Fibroblast of pulmonary artery (primary cell): ENCODE measurements at regions not wholly inside any gene's neighbourhood (a gene's known extent, or its start where the extent isn't known, plus 50 kb on each side); places are given as distances from the start of the nearest gene placed in this dataset.

ENCODE experiments used
- DNase-seq: peaks from one replicate; pipeline ENCODE4 v3.0.0-alpha.2; 2010; ENCODE audit warnings: low read depth
- H3K4me3 ChIP-seq: replicated peaks from 2 replicates; pipeline ENCODE4 v1.5.1; 2011; ENCODE audit warnings: low read depth, mild to moderate bottlenecking, control low read depth, low read length, moderate library complexity
- CTCF ChIP-seq: IDR thresholded peaks from 2 replicates; pipeline ENCODE4 v1.5.1; 2011; ENCODE audit warnings: mild to moderate bottlenecking, control low read depth, low read length, inconsistent platforms; ENCODE audit errors: missing control alignments

GRCh38 chr6:71524201-71524600 is 235.6 kb downstream of the OGFRL1 start:
- no peak for TF ChIP-seq CTCF
- no peak for DNase-seq
- no peak overlapping the region for H3K4me3 ChIP-seq

GRCh38 chr6:71527886-71528285 is 239.3 kb downstream of the OGFRL1 start:
- TF ChIP-seq CTCF = no peak
- no peak overlapping the region for H3K4me3 ChIP-seq
- DNase-seq = peak; percentile 75

- DNase-seq = no peak
- H3K4me3 ChIP-seq = no peak overlapping the region
- no peak for TF ChIP-seq CTCF
These were observed 240.4 kb downstream of the OGFRL1 start for GRCh38 chr6:71529026-71529425.

- no peak for DNase-seq
- no peak for TF ChIP-seq CTCF
- no peak overlapping the region for H3K4me3 ChIP-seq
These were observed 241.2 kb downstream of the OGFRL1 start for GRCh38 chr6:71529769-71530168.

- H3K4me3 ChIP-seq = no peak overlapping the region
- TF ChIP-seq CTCF = no peak
- DNase-seq = no peak
These were observed 242.4 kb downstream of the OGFRL1 start for GRCh38 chr6:71531006-71531405.

- no peak for TF ChIP-seq CTCF
- DNase-seq = no peak
- no peak overlapping the region for H3K4me3 ChIP-seq
These were observed 243.2 kb downstream of the OGFRL1 start for GRCh38 chr6:71531841-71532240.

- DNase-seq = peak; percentile 64
- H3K4me3 ChIP-seq = no peak overlapping the region
- TF ChIP-seq CTCF = peak; percentile 60
These were observed 245.3 kb downstream of the OGFRL1 start for GRCh38 chr6:71533939-71534379.
